ENCODE measurements at regions not wholly inside any gene's neighbourhood (a gene's known extent, or its start where the extent isn't known, plus 50 kb on each side); places are given as distances from the start of the nearest gene placed in this dataset.

GRCh38 chr1:58000116-58000515 lies 546.4 kb downstream of the OMA1 start:
- DNase-seq (ENCODE audit: low spot score in 2 of 2) (no peak), ATAC-seq (no peak)
- Mint-ChIP-seq H3K4me3 (no peak overlapping the region), H3K27ac (no peak overlapping the region), H3K36me3 (no peaks in the 10 kb centered on the region), H3K9me3 (no peaks in the 10 kb centered on the region), H3K4me1 (no peaks in the 10 kb centered on the region)

- no peaks in the 10 kb centered on the region for H3K36me3 Mint-ChIP-seq
- DNase-seq (ENCODE audit: low spot score in 2 of 2) (no peak), ATAC-seq (no peak)
- no peaks in the 10 kb centered on the region for H3K4me1 Mint-ChIP-seq
- H3K9me3 Mint-ChIP-seq: no peaks in the 10 kb centered on the region
- no peak overlapping the region for H3K4me3 Mint-ChIP-seq
- no peak overlapping the region for H3K27ac Mint-ChIP-seq
Measured at GRCh38 chr1:57996400-57996799, 550.1 kb downstream of the OMA1 start.

DNA sequence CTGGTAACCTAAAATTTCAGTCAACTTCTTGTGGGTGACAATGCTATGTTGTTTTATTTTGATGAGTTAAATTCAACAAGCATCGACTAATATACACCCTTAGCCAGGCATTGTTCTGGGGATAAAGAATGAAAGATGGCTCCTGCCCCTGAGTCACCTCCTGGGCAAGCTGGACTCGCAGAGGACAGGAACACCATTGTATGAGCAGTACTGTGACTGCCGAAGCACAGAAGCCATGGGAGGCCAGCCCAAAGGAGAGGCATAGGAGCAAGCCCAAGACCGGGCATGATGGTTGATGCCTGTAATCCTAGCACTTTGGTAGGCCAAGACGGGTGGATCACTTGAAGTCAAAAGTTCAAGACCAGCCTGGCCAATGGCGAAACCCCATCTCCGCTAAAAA lies 555.2 kb downstream of the OMA1 start:
- no peak overlapping the region for H3K27ac Mint-ChIP-seq
- H3K9me3 Mint-ChIP-seq: no peaks in the 10 kb centered on the region
- H3K4me1 Mint-ChIP-seq: no peaks in the 10 kb centered on the region
- H3K4me3 Mint-ChIP-seq: no peak overlapping the region
- ATAC-seq (no peak), DNase-seq (ENCODE audit: low spot score in 2 of 2) (no peak)
- peaks cover 4% of the 10 kb centered on the region for H3K36me3 Mint-ChIP-seq

DNA sequence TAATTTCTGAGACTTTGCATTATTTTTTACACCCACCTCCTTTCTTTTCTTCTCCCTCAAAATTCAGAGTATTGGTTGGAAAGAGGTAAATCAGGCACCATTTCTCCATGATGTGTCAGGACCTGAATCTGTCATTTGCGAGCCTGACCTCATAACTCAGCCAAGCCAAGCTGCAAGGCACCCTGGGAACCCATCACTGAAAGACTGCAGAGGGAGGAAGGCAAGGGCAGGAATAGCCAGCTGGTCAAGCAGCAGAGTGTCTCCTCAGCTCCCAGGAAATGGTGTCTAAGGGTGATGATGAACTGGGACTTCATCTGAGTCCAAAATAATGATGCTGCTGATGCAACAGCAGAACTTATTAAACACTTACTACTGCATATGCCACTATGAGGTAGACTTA lies 556.6 kb downstream of the OMA1 start:
- H3K4me3 Mint-ChIP-seq: no peak overlapping the region
- ATAC-seq (no peak), DNase-seq (ENCODE audit: low spot score in 2 of 2) (no peak)
- no peak overlapping the region for H3K27ac Mint-ChIP-seq
- H3K36me3 Mint-ChIP-seq: peaks cover 4% of the 10 kb centered on the region
- H3K4me1 Mint-ChIP-seq: no peaks in the 10 kb centered on the region
- no peaks in the 10 kb centered on the region for H3K9me3 Mint-ChIP-seq

- no peaks in the 10 kb centered on the region for H3K4me1 Mint-ChIP-seq
- DNase-seq (ENCODE audit: low spot score in 2 of 2): no peak
- peaks cover 4% of the 10 kb centered on the region for H3K36me3 Mint-ChIP-seq
- H3K9me3 Mint-ChIP-seq: no peaks in the 10 kb centered on the region
- H3K4me3 Mint-ChIP-seq: no peak overlapping the region
- H3K27ac Mint-ChIP-seq: no peak overlapping the region
- no peak for ATAC-seq
Measured at GRCh38 chr1:57987523-57987922, 559.0 kb downstream of the OMA1 start.

DNA sequence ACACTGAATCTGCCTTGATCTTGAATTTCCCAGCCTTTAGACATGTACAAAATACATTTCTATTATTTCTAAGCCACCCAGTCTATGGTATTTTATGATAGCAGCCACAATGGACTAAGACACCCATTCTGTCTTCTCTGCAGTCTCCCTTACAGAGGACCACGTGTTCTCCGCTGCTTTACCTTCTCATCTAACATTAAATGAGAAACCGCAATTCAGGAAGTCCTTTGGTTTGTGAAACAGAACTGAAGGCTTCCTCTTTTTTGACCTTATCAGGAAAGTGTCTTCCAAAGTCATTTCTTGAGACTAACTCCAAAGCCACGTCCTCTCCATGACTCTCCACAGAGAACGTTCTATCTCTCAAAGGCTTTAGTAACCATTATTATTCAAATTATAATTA lies 560.1 kb downstream of the OMA1 start:
- no peak overlapping the region for H3K27ac Mint-ChIP-seq
- DNase-seq (ENCODE audit: low spot score in 2 of 2): no peak
- peaks cover 4% of the 10 kb centered on the region for H3K36me3 Mint-ChIP-seq
- H3K4me1 Mint-ChIP-seq: no peaks in the 10 kb centered on the region
- no peak for ATAC-seq
- no peak overlapping the region for H3K4me3 Mint-ChIP-seq
- no peaks in the 10 kb centered on the region for H3K9me3 Mint-ChIP-seq

- no peak overlapping the region for H3K4me3 Mint-ChIP-seq
- no peak overlapping the region for H3K27ac Mint-ChIP-seq
Measured at GRCh38 chr1:57984277-57984676, 560.4 kb upstream of the DAB1 start.

DNA sequence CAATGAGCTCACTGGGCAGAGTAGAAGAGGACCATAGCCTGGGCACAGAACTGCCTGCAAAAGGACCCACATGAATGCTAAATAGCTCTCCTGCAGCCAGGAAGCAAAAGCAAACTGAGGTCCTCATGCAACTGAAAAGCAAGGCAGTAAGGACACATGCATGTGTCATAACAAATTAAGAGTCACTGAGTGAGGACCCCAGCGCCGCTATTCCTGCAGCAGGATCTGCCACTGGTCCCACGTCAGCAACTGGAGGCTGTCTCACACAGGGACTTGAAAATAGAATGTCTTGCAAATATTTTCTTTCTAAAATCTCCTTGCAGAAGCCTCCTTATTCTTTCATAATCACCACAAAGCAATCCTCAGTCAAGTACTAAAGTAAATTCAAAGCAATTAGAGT lies 559.6 kb upstream of the DAB1 start:
- H3K4me3 Mint-ChIP-seq: no peak overlapping the region
- H3K4me1 Mint-ChIP-seq: no peaks in the 10 kb centered on the region
- ATAC-seq (no peak), DNase-seq (ENCODE audit: low spot score in 2 of 2) (no peak)
- peaks cover 2% of the 10 kb centered on the region for H3K9me3 Mint-ChIP-seq
- no peaks in the 10 kb centered on the region for H3K36me3 Mint-ChIP-seq
- no peak overlapping the region for H3K27ac Mint-ChIP-seq

More at GRCh38 chr1:57984277-57984676, 560.4 kb upstream of the DAB1 start:
- Mint-ChIP-seq H3K4me1 (no peaks in the 10 kb centered on the region), H3K9me3 (peaks cover 2% of the 10 kb centered on the region), H3K36me3 (no peaks in the 10 kb centered on the region)
- no peak for DNase-seq (ENCODE audit: low spot score in 2 of 2)
- ATAC-seq: no peak

- Mint-ChIP-seq H3K4me3 (no peak overlapping the region), H3K27ac (no peak overlapping the region), H3K9me3 (peaks cover 2% of the 10 kb centered on the region), H3K36me3 (no peaks in the 10 kb centered on the region), H3K4me1 (no peaks in the 10 kb centered on the region)
- ATAC-seq (no peak), DNase-seq (ENCODE audit: low spot score in 2 of 2) (no peak)
Measured at GRCh38 chr1:57982852-57983251, 559.0 kb upstream of the DAB1 start.

GRCh38 chr1:57976216-57976615 lies 552.4 kb upstream of the DAB1 start:
- H3K27ac Mint-ChIP-seq: no peak overlapping the region
- H3K4me1 Mint-ChIP-seq: no peaks in the 10 kb centered on the region
- ATAC-seq: no peak
- H3K36me3 Mint-ChIP-seq: no peaks in the 10 kb centered on the region
- H3K4me3 Mint-ChIP-seq: no peak overlapping the region
- H3K9me3 Mint-ChIP-seq: peaks cover 6% of the 10 kb centered on the region
- no peak for DNase-seq (ENCODE audit: low spot score in 2 of 2)

GRCh38 chr1:57968321-57968720 lies 544.5 kb upstream of the DAB1 start:
- Mint-ChIP-seq H3K36me3 (no peaks in the 10 kb centered on the region), H3K4me1 (no peaks in the 10 kb centered on the region), H3K9me3 (no peaks in the 10 kb centered on the region), H3K27ac (no peak overlapping the region), H3K4me3 (no peak overlapping the region)
- DNase-seq (ENCODE audit: low spot score in 2 of 2): no peak
- ATAC-seq: no peak

DNA sequence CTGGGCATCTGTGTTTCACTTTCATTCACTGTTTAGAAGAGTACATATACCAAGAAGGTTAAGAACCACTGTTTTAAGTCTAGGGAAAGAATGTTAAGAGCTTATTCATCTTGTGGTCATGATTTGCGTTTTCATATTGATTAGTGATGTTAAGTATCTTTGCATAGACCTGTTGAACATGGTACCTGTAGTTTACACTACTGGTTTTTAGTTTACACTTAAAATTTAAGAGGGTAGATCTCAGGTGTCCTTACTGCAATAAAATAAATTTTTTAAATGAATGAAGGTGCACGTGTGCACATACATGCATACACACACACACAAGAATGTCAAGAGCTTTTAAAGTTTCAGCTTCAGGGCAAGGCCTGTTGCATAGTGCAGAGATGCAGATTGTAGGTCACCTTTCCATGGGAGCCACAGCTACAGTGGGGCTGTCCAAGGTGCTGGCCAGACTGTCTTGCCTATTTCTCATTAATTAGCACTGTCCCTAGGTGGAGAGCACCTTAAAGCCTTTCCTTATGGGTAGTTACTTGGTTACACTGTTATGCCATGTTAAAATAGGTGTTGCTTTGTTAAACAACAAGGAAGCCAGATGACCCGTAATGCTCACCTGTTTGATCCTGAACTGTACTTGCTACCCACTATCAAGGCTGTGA lies 543.0 kb upstream of the DAB1 start:
- no peak overlapping the region for H3K27ac Mint-ChIP-seq
- no peaks in the 10 kb centered on the region for H3K4me1 Mint-ChIP-seq
- no peak for ATAC-seq

GRCh38 chr1:57966340-57966739 lies 542.5 kb upstream of the DAB1 start:
- H3K4me1 Mint-ChIP-seq: no peaks in the 10 kb centered on the region
- no peak overlapping the region for H3K27ac Mint-ChIP-seq
- no peaks in the 10 kb centered on the region for H3K9me3 Mint-ChIP-seq
- ATAC-seq (no peak), DNase-seq (ENCODE audit: low spot score in 2 of 2) (no peak)
- H3K4me3 Mint-ChIP-seq: no peak overlapping the region
- no peaks in the 10 kb centered on the region for H3K36me3 Mint-ChIP-seq

More for the DNA sequence above, 543.0 kb upstream of the DAB1 start:
- Mint-ChIP-seq H3K4me3 (no peak overlapping the region), H3K9me3 (no peaks in the 10 kb centered on the region), H3K36me3 (no peaks in the 10 kb centered on the region)
- no peak for DNase-seq (ENCODE audit: low spot score in 2 of 2)

- Mint-ChIP-seq H3K36me3 (no peaks in the 10 kb centered on the region), H3K4me1 (no peaks in the 10 kb centered on the region), H3K27ac (no peak overlapping the region), H3K9me3 (no peaks in the 10 kb centered on the region), H3K4me3 (no peak overlapping the region)
- no peak for ATAC-seq
- DNase-seq (ENCODE audit: low spot score in 2 of 2): no peak
Measured at GRCh38 chr1:57963581-57963980, 539.7 kb upstream of the DAB1 start.

DNA sequence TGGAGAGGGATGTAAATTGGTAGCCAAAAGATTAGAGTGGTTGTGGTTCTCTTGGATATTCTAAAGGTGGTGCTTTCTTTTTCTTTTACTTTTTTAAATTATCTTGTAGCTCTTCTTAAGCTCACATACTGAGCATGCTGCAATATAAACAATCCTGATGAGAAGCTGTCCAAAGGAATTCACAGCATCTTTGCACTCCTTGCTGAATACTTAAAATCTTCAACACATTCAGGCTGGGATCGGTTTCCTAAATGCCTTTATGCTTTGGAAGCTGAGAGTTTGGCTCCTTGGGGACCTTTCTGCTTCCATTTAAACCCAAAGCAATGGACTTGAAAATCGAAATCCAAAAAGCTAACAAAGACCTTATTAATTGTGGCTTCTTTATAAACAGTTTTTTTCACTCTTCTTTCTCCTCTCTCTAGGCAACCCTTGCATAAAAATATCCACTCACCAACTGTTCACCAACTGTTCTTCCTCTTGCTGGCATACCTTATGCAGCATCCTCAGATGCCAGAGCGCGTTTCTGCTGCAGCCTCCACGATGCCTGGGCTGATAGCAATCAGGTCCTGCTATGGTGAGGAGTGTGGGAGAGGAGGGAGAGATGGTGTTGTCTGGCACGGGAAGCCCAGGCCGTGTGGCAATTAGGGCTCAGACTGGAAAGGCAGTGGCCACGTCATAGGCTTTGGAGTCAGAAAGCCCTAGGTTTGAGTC lies 535.8 kb upstream of the DAB1 start:
- no peak for DNase-seq (ENCODE audit: low spot score in 2 of 2)
- no peak for ATAC-seq
- Mint-ChIP-seq H3K4me3 (no peak overlapping the region), H3K9me3 (no peaks in the 10 kb centered on the region), H3K4me1 (no peaks in the 10 kb centered on the region), H3K27ac (no peak overlapping the region), H3K36me3 (no peaks in the 10 kb centered on the region)

DNA sequence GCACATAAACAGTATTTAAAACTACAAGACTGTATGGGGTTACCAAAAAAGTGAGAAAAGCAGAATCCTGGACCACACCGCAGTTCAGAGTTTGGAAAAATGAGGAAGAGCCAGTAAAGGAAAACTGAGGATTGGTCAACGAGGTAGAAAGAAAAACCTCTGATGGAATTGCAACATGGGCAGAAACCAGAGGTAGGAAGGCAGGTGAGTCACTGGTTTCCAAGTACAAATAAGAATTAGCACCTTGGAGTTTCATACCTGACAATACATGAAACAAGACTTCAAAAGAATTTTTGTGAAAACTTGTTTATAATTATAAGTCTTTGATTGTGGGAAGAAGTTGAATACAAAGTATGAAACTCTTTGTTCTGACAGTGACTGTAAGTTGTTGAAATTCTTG lies 533.7 kb upstream of the DAB1 start:
- no peak overlapping the region for H3K4me3 Mint-ChIP-seq
- no peak overlapping the region for H3K27ac Mint-ChIP-seq
- H3K9me3 Mint-ChIP-seq: no peaks in the 10 kb centered on the region
- H3K4me1 Mint-ChIP-seq: no peaks in the 10 kb centered on the region
- ATAC-seq (no peak), DNase-seq (ENCODE audit: low spot score in 2 of 2) (no peak)
- no peaks in the 10 kb centered on the region for H3K36me3 Mint-ChIP-seq

All from stimulated activated effector memory CD8-positive, alpha-beta T cell treated with anti-CD3 and anti-CD28 coated beads, Interleukin-12 subunit alpha, Interleukin-12 subunit beta, amount 100 ng/mL, for 72 hours (primary cell).